COLO829 (cell line): ENCODE measurements at regions not wholly inside any gene's neighbourhood (a gene's known extent, or its start where the extent isn't known, plus 50 kb on each side); places are given as distances from the start of the nearest gene placed in this dataset.

Experiments
- DNase-seq: peaks from one replicate; pipeline ENCODE4 v3.0.0; 2012; ENCODE audit warnings: low spot score

GRCh38 chr1:88376421-88376820 is 307.7 kb upstream of the PKN2 start:
- no peak for DNase-seq

- no peak for DNase-seq
Observed at GRCh38 chr1:88378560-88378959, 305.5 kb upstream of the PKN2 start.

GRCh38 chr1:88394958-88395357 is 289.1 kb upstream of the PKN2 start:
- DNase-seq: no peak

GRCh38 chr1:88398338-88398737 is 285.7 kb upstream of the PKN2 start:
- DNase-seq: no peak

GRCh38 chr1:88399690-88400089 is 284.4 kb upstream of the PKN2 start:
- no peak for DNase-seq

- DNase-seq: no peak
Observed at GRCh38 chr1:88401313-88401712, 282.8 kb upstream of the PKN2 start.

GRCh38 chr1:88404582-88404981 is 279.5 kb upstream of the PKN2 start:
- DNase-seq: no peak

GRCh38 chr1:88407248-88407647 is 276.8 kb upstream of the PKN2 start:
- no peak for DNase-seq

GRCh38 chr1:88421997-88422396 is 262.1 kb upstream of the PKN2 start:
- no peak for DNase-seq

GRCh38 chr1:88433556-88433955 is 250.5 kb upstream of the PKN2 start:
- no peak for DNase-seq

- no peak for DNase-seq
Observed at GRCh38 chr1:88434836-88435235, 249.2 kb upstream of the PKN2 start.

- DNase-seq: no peak
Observed at GRCh38 chr1:88441022-88441421, 243.1 kb upstream of the PKN2 start.

GRCh38 chr1:88451856-88452255 is 232.2 kb upstream of the PKN2 start:
- DNase-seq: no peak

GRCh38 chr1:88453295-88453694 is 230.8 kb upstream of the PKN2 start:
- no peak for DNase-seq

GRCh38 chr1:88454781-88455180 is 229.3 kb upstream of the PKN2 start:
- no peak for DNase-seq

- no peak for DNase-seq
Observed at GRCh38 chr1:88455621-88456256, 228.3 kb upstream of the PKN2 start.

- DNase-seq: no peak
Observed at GRCh38 chr1:88457197-88457596, 226.9 kb upstream of the PKN2 start.

GRCh38 chr1:88461007-88461406 is 223.1 kb upstream of the PKN2 start:
- DNase-seq: no peak

- DNase-seq: no peak
Observed at GRCh38 chr1:88462096-88462487, 222.0 kb upstream of the PKN2 start.

GRCh38 chr1:88462488-88463261 is 221.4 kb upstream of the PKN2 start:
- DNase-seq: no peak

GRCh38 chr1:88463401-88463985 is 220.6 kb upstream of the PKN2 start:
- no peak for DNase-seq

- DNase-seq: no peak
Observed at GRCh38 chr1:88466011-88466410, 218.1 kb upstream of the PKN2 start.

- DNase-seq: no peak
Observed at GRCh38 chr1:88466899-88467580, 217.0 kb upstream of the PKN2 start.
